UCSD-AML1 (cell line): ENCODE measurements at regions not wholly inside any gene's neighbourhood (a gene's known extent, or its start where the extent isn't known, plus 50 kb on each side); places are given as distances from the start of the nearest gene placed in this dataset.

Experiments used
- DNase-seq: peaks from one replicate; lab custom pipeline; 2025; ENCODE audit not compliant: unreplicated experiment; lab: John Stamatoyannopoulos, UW

DNA sequence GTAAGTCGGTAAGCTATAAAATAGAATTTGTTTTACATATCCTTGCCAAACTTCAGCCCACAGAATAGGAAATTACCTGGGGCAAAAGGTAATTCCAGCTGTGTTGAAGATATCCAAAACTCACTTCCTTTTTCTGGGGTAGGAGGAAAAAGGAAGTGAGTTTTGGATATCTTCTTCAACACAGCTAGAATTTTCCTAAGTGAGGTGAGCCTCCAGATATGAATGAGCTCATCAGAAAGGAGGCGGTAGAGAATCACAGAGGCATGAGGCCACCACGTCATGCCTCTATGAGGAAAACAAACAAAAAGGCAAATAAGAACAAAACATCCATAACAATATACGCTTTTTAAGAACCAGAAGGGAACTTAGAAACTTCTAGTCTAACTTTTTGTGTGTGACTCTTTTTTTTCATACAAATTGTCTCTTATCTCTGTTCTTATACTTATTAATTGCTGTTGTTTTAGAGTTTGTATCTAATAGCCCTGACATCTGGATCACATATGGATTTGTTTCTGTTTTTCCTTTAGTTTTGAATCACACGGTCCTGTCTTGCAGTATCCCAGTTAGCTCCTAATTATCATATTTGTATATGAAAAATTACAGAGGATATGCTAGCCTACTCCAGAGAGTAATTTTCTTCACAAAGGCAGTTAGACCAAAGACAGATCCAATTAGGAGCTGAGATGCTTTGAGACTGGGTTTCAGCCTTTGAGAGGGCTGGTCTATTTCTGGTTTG lies 104.5 kb downstream of the RBM43 start:
- DNase-seq: no peak

DNA sequence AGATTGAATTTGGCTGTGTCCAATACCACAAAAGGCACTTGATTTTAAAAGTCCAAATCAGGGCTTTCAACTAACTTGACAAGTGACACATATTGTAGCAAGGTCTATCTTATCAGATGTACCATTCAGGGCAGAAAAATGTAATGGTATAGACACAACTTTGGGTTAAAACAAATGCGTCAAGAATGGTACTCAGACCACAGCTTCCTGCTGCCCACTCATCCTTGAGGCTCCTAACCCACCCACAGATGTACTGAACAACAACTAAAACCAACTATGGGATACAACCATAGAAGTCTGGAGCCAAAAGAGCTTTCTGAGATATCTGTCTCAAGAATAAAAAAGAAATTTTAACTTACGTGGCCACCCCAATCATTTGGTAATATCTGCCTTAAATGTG lies 105.2 kb downstream of the RBM43 start:
- no peak for DNase-seq

- DNase-seq: no peak
Measured at GRCh38 chr2:151153601-151154000, 108.1 kb downstream of the RBM43 start.

- DNase-seq: no peak
Measured at GRCh38 chr2:151150331-151151320, 111.0 kb downstream of the RBM43 start.

DNA sequence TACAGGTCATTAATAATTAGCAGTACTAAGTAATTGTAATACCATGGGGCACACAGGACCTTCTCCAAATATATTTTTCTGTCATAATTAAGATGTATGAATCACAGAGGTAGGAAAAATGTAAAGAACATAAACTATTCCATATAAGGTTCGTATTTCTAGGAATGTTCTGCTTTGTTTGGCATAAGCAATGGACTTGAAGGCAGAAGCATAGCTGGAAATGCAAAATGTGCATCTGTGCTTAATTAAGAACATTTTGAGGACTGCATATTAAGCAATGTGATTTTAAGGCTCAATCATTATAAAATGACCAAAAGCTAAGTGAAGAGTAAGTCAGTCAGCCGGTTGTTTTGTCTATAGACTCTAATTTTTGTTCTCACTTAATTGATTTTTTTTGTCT lies 123.2 kb downstream of the RBM43 start:
- DNase-seq: no peak

DNA sequence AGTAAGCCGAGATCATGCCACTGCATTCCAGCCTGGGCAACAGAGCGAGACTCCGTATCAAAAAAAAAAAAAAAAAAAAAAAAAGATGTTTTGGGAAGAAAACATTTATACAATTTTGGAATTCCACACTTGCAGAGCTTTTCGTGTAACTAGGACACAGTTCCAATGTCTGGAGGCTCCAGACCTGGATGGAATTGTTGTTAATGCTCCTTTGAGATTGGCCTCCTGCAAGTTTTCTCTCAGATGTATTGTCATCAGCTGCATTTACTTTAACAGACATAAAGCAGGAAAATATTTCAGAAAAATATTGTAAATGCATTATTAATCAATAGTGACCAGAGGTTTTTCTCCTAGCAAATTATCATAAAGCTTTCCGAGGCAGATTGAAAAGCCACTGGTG lies 124.1 kb downstream of the RBM43 start:
- DNase-seq: no peak

GRCh38 chr2:151120011-151120410 lies 141.7 kb downstream of the RBM43 start:
- no peak for DNase-seq

GRCh38 chr2:151119374-151119773 lies 142.3 kb downstream of the RBM43 start:
- DNase-seq: no peak

GRCh38 chr2:151118269-151118668 lies 143.4 kb downstream of the RBM43 start:
- DNase-seq: no peak

DNA sequence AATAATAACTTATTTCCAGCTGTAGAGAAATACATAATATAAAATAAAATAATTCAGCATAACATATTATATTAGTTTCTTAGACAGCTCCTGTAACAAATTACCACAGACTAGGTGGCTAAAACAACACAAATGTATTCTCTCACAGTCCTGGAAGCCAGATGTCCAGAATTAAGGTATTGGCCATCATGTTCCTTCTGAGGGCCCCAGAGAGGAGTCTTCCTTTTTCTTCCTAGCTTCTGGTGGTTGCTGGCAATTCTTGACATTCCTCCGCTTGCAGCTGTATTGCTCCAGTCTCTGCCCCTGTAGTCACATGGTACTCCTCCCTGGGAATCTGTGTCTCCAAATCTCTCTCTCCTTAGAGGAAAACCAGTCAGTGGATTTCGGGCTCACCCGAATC lies 146.8 kb downstream of the RBM43 start:
- no peak for DNase-seq

- no peak for DNase-seq
Measured at GRCh38 chr2:151113318-151113717, 148.3 kb downstream of the RBM43 start.

GRCh38 chr2:151111599-151112278 lies 149.9 kb downstream of the RBM43 start:
- no peak for DNase-seq

DNA sequence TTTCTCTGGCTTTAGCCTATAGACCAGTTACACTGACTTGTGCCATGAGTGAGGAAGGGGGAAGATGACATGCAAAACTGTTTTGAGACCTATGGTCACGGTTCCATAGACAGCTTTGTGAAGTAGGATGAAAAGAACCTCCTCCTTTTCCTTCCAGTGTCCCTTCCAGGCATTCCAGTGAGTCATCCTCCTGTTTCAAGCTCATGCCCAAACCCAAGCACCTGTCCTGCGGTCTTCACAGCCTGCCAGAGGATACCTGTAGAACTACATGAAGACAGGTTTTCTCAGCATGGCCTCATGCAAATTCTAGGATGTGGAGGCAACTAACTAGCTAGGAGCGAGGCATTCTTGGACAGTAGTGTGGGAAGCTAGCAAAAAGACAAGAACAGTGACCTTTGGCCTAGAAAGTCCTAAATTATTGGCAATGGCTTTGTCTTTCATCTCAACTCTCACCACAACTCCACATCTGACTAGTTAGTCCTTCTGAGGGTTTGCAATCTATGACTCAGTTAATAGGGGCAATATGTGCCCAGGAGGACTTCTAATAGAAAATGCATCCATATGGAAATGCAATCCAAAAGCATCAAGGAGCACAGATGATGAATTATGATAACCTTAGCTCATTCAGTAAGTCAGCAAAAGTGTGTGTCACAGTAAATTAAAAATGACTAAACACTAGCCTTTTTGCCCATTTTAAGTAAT lies 154.7 kb downstream of the RBM43 start:
- no peak for DNase-seq

GRCh38 chr2:151103551-151103950 lies 158.1 kb downstream of the RBM43 start:
- no peak for DNase-seq

- DNase-seq: no peak
Measured at GRCh38 chr2:151102226-151102625, 159.4 kb downstream of the RBM43 start.

DNA sequence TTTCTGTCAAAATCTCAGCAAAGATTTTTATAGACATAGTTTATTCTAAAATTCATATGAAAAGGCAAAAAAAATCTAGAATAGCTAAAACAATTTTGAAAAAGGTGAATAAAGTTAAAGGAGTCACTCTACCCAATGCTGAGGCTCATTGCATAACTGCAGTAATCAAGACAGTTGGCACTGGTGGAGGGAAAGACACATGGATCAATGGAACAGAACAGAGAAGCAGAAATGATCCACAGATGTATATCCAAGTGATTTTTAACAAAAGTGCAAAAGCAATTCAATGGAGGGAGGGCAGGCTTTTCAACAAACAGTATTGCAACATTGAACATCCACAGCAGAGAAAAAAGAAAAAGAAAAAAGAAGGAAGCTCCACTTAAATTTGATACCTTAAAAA lies 162.8 kb downstream of the RBM43 start:
- DNase-seq: no peak

DNA sequence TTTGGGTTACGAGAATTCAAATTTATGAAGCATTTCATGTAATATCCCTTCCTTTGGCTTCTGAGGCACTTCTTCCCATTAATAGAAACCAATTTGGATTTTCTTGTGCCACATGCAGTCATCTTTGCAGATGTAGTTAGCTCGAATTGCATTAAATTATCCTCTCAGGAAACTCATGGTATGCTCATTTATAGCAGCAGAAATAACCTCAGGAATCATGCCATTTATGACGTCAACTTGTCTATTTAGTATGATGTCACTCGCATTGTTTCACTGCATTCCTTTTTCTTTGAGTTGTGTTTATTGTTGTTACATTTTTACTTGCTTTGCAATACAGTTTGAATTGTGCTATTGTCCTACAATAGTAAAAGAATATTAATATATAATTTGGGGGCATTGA lies 163.8 kb downstream of the RBM43 start:
- DNase-seq: no peak

GRCh38 chr2:151097128-151097527 lies 164.5 kb downstream of the RBM43 start:
- no peak for DNase-seq

DNA sequence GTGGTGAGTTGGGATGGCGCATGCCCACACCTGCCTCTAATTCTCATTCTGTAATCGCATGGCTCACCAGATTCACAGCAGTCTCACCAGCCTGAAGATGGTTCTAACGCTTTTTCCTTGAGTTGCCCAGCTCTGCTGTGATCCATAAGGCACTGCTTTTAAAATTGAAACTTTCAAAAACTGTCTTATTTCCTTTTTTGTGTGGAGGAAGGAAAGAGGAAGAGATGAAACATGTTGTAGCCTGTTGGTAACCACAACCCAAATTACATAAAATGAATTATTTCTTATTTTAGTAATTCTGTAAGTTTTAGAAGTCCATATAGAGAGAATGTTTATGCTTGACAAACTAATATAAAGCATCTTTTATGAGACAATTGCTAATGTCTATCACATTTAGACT lies 165.4 kb downstream of the RBM43 start:
- DNase-seq: peak; percentile 7

DNA sequence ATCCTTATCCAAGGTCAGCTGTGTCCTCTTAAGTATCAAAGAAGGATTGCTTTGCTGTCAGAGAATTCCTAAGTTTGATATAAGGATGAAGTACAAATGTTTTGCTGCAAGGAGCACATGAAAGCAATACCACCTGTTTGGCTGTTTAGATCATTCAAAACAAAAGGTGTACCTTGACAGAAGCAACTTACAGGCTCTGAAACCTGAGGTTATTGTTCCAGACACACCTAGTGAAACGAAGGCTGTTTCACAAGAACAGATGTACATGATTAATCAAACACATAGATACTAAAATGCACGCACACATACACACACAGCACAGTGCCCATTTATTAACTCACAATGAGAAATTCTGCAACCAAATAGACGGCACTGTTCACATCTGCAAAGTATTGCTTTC lies 166.2 kb downstream of the RBM43 start:
- DNase-seq: no peak

DNA sequence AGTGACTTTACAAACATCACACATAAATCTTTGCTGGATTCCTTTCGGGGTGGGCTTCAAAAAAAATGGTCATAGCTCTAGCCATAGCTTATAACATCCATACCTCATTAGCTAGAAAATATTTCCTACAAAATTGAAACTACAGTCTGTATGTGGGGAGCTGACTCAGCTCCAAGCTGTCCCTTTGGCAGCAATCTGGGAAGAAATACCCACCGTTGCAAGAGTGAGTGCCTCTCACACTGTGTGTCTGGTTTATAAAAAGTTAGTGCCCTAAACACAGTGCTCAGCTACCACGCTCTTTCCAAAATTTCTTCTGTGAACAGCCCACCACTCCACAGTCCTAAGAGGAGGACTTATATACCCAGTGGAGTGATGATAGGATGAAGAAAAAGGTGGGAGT lies 170.1 kb downstream of the RBM43 start:
- DNase-seq: no peak
